GM20431 (cell line): ENCODE measurements at regions not wholly inside any gene's neighbourhood (a gene's known extent, or its start where the extent isn't known, plus 50 kb on each side); places are given as distances from the start of the nearest gene placed in this dataset.
"Not testable (repeated sequence)": the region's sequence is repeated elsewhere in the genome, so short reads cannot be mapped to it uniquely, and the experiment has no call there.

Source experiments
- in situ Hi-C: fragments of 300-500 bp; cut with MseI, MboI; formaldehyde crosslinking; loops from one replicate; pipeline ENCODE4 v1.15.0; 2020; ENCODE audit warnings: low sequenced_read_pairs; ENCODE audit not compliant: unreplicated experiment

- in situ Hi-C loops: no loop called here
These were observed 1357.1 kb downstream of the ZPLD1 start for GRCh38 chr3:103791786-103792515.

GRCh38 chr3:103794656-103795055 lies 1359.8 kb downstream of the ZPLD1 start:
- in situ Hi-C loops: no loop called here

- in situ Hi-C loops: no loop called here
These were observed 1361.3 kb downstream of the ZPLD1 start for GRCh38 chr3:103796068-103796467.

GRCh38 chr3:103803787-103804186 lies 1369.0 kb downstream of the ZPLD1 start:
- in situ Hi-C loops: no loop called here

- in situ Hi-C loops: no loop called here
These were observed 1375.4 kb downstream of the ZPLD1 start for GRCh38 chr3:103810167-103810566.

GRCh38 chr3:103813955-103814354 lies 1379.1 kb downstream of the ZPLD1 start:
- in situ Hi-C loops: no loop called here

- in situ Hi-C loops: no loop called here
These were observed 1383.6 kb downstream of the ZPLD1 start for GRCh38 chr3:103818398-103818797.

GRCh38 chr3:103818800-103819199 lies 1384.0 kb downstream of the ZPLD1 start:
- in situ Hi-C loops: no loop called here

- in situ Hi-C loops: no loop called here
These were observed 1390.8 kb downstream of the ZPLD1 start for GRCh38 chr3:103825586-103825985.

- in situ Hi-C loops: no loop called here
These were observed 1395.0 kb downstream of the ZPLD1 start for GRCh38 chr3:103829723-103830326.

- in situ Hi-C loops: no loop called here
These were observed 1412.6 kb downstream of the ZPLD1 start for GRCh38 chr3:103847081-103848062.

- in situ Hi-C loops: no loop called here
These were observed 1417.0 kb downstream of the ZPLD1 start for GRCh38 chr3:103851793-103852192.

GRCh38 chr3:103862415-103862814 lies 1427.6 kb downstream of the ZPLD1 start:
- in situ Hi-C loops: no loop called here

GRCh38 chr3:103863381-103863780 lies 1428.6 kb downstream of the ZPLD1 start:
- in situ Hi-C loops: no loop called here

- in situ Hi-C loops: no loop called here
These were observed 1431.3 kb downstream of the ZPLD1 start for GRCh38 chr3:103866113-103866512.

- in situ Hi-C loops: no loop called here
These were observed 1438.2 kb downstream of the ZPLD1 start for GRCh38 chr3:103873021-103873420.

- in situ Hi-C loops: no loop called here
These were observed 1439.2 kb downstream of the ZPLD1 start for GRCh38 chr3:103873897-103874545.

- in situ Hi-C loops: not testable (repeated sequence)
These were observed 1447.0 kb downstream of the ZPLD1 start for GRCh38 chr3:103881809-103882208.

- in situ Hi-C loops: no loop called here
These were observed 1454.9 kb downstream of the ZPLD1 start for GRCh38 chr3:103889675-103890074.

- in situ Hi-C loops: no loop called here
These were observed 1459.5 kb downstream of the ZPLD1 start for GRCh38 chr3:103894162-103894822.
